ENCODE measurements at regions not wholly inside any gene's neighbourhood (a gene's known extent, or its start where the extent isn't known, plus 50 kb on each side); places are given as distances from the start of the nearest gene placed in this dataset.
"Not testable (repeated sequence)": the region's sequence is repeated elsewhere in the genome, so short reads cannot be mapped to it uniquely, and the experiment has no call there.

- DNase-seq (ENCODE audit: low spot score) = no peak
Measured at GRCh38 chr22:49350441-49351121, 477.1 kb downstream of the BRD1 start.

GRCh38 chr22:49349841-49350381, 477.8 kb downstream of the BRD1 start:
- DNase-seq (ENCODE audit: low spot score) = no peak

GRCh38 chr22:49349181-49349835, 478.4 kb downstream of the BRD1 start:
- DNase-seq (ENCODE audit: low spot score) = no peak

- DNase-seq (ENCODE audit: low spot score) = no peak
Measured at GRCh38 chr22:49348631-49349030, 479.0 kb downstream of the BRD1 start.

- no peak for DNase-seq (ENCODE audit: low spot score)
Measured at GRCh38 chr22:49347376-49347775, 480.3 kb downstream of the BRD1 start.

- DNase-seq (ENCODE audit: low spot score) = no peak
Measured at GRCh38 chr22:49345896-49346295, 481.8 kb downstream of the BRD1 start.

- no peak for DNase-seq (ENCODE audit: low spot score)
Measured at GRCh38 chr22:49344656-49345055, 483.0 kb downstream of the BRD1 start.

GRCh38 chr22:49344161-49344560, 483.5 kb downstream of the BRD1 start:
- DNase-seq (ENCODE audit: low spot score) = no peak

- no peak for DNase-seq (ENCODE audit: low spot score)
Measured at GRCh38 chr22:49340406-49340805, 487.3 kb downstream of the BRD1 start.

GRCh38 chr22:49336483-49336882, 491.2 kb downstream of the BRD1 start:
- not testable (repeated sequence) for DNase-seq (ENCODE audit: low spot score)

GRCh38 chr22:49334976-49335375, 492.7 kb downstream of the BRD1 start:
- no peak for DNase-seq (ENCODE audit: low spot score)

- no peak for DNase-seq (ENCODE audit: low spot score)
Measured at GRCh38 chr22:49334449-49334789, 493.3 kb downstream of the BRD1 start.

GRCh38 chr22:49333206-49333605, 494.5 kb downstream of the BRD1 start:
- DNase-seq (ENCODE audit: low spot score) = no peak

GRCh38 chr22:49332691-49333090, 495.0 kb downstream of the BRD1 start:
- no peak for DNase-seq (ENCODE audit: low spot score)

GRCh38 chr22:49331878-49332277, 495.8 kb downstream of the BRD1 start:
- no peak for DNase-seq (ENCODE audit: low spot score)

- DNase-seq (ENCODE audit: low spot score) = no peak
Measured at GRCh38 chr22:49331223-49331815, 496.4 kb downstream of the BRD1 start.

- DNase-seq (ENCODE audit: low spot score) = no peak
Measured at GRCh38 chr22:49330421-49331222, 497.1 kb downstream of the BRD1 start.

GRCh38 chr22:49329636-49330035, 498.0 kb downstream of the BRD1 start:
- DNase-seq (ENCODE audit: low spot score) = no peak

GRCh38 chr22:49328630-49329405, 498.9 kb downstream of the BRD1 start:
- DNase-seq (ENCODE audit: low spot score) = no peak

GRCh38 chr22:49328118-49328475, 499.6 kb downstream of the BRD1 start:
- no peak for DNase-seq (ENCODE audit: low spot score)

GRCh38 chr22:49327411-49328117, 500.1 kb downstream of the BRD1 start:
- DNase-seq (ENCODE audit: low spot score) = no peak

Data from AG08396 (cell line).